ENCODE measurements at regions not wholly inside any gene's neighbourhood (a gene's known extent, or its start where the extent isn't known, plus 50 kb on each side); places are given as distances from the start of the nearest gene placed in this dataset.

DNA sequence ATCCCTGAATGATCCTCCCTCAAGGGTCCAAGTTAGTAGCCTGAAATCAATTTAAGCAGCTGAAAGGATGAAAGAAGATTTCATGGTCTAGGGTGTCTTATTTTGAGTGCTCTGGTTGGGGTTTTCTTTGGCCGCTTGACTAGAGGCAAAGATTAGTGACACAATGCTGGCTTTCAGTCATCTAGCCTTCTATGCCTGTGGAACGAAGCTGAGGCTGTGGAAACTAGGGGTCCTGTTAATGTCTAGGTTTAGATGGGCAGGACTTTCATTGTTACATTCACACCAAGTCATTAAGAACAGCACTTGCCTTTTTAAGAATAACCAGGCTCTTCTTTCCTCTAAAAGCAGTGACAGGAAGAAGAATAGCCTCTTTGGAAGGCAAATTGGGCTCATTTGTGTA, 253.8 kb upstream of the E2F7 start:
- TF ChIP-seq YY1 (IDR thresholded peaks at IDR 0.05; ENCODE audit: insufficient read depth, insufficient read length), result no peak
- TF ChIP-seq ZNF274 (IDR thresholded peaks at IDR 0.05; ENCODE audit: low read depth, low read length), result no peak

All from NT2/D1 (cell line).